OCI-LY3 (cell line): ENCODE measurements at regions not wholly inside any gene's neighbourhood (a gene's known extent, or its start where the extent isn't known, plus 50 kb on each side); places are given as distances from the start of the nearest gene placed in this dataset.

Experiments
- H2AFZ ChIP-seq: fragments of 200-600, 300-600 bp; shearing (Covaris generic); 2 replicates; pipeline ENCODE4 v1.6.0; 2014; ENCODE audit warnings: antibody characterized with exemption, low read depth, low read length
- H3K27ac ChIP-seq: fragments of 200-600, 300-600 bp; sonication (generic); 2 replicates; pipeline ENCODE4 v1.5.1; 2014; ENCODE audit warnings: mild to moderate bottlenecking, low read length, moderate library complexity, mixed read lengths
- H3K27me3 ChIP-seq: fragments of 200-600, 300-600 bp; sonication (generic); 2 replicates; pipeline ENCODE4 v1.6.1; 2014; ENCODE audit warnings: low read depth, low read length, mixed read lengths
- H3K36me3 ChIP-seq: fragments of 200-600, 300-600 bp; sonication (generic); replicated peaks from 2 replicates; pipeline ENCODE3; 2014; ENCODE audit warnings: low read depth, low read length, mixed read lengths
- H3K4me1 ChIP-seq: fragments of 300-600, 200-600 bp; sonication (generic); 2 replicates; pipeline ENCODE4 v1.6.1; 2014; ENCODE audit warnings: low read length, mixed read lengths
- H3K4me2 ChIP-seq: fragments of 200-600, 300-600 bp; sonication (generic); 2 replicates; pipeline ENCODE4 v1.6.1; 2014; ENCODE audit warnings: low read length, mixed read lengths
- H3K4me3 ChIP-seq: fragments of 300-600, 200-600 bp; sonication (generic); 2 replicates; pipeline ENCODE4 v1.5.1; 2014; ENCODE audit warnings: antibody characterized with exemption, mild to moderate bottlenecking, low read length, moderate library complexity
- H3K79me2 ChIP-seq: fragments of 300-600, 200-600 bp; shearing (Covaris generic); 2 replicates; pipeline ENCODE4 v1.6.1; 2014; ENCODE audit warnings: mild to moderate bottlenecking, low read length, mixed read lengths
- H3K9ac ChIP-seq: fragments of 300-600, 200-600 bp; shearing (Covaris generic); 2 replicates; pipeline ENCODE4 v1.6.0; 2014; ENCODE audit warnings: mild to moderate bottlenecking, low read length, moderate library complexity
- H3K9me3 ChIP-seq: fragments of 200-600, 300-600 bp; shearing (Covaris generic); 2 replicates; pipeline ENCODE4 v1.6.1; 2014; ENCODE audit warnings: low read length, mixed read lengths; ENCODE audit not compliant: insufficient read depth
- H4K20me1 ChIP-seq: fragments of 200-600, 300-600 bp; sonication (generic); 2 replicates; pipeline ENCODE4 v1.6.1; 2016; ENCODE audit warnings: low read length, mixed read lengths; ENCODE audit not compliant: insufficient read depth
- CTCF ChIP-seq: fragments of 200-600, 300-600 bp; sonication (generic); IDR thresholded peaks from 2 replicates; pipeline ENCODE4 v1.5.1; 2014; ENCODE audit warnings: antibody characterized with exemption, low read length, low read depth
- EZH2phosphoT487 ChIP-seq: fragments of 200-600 bp; shearing (Covaris generic); IDR thresholded peaks from 2 replicates; pipeline ENCODE4 v1.6.1; 2018; ENCODE audit warnings: antibody characterized with exemption, mixed run types, low read depth

- Histone ChIP-seq H2AFZ (no peak overlapping the region), H3K36me3 (no peaks in the 10 kb centered on the region), H4K20me1 (no peaks in the 10 kb centered on the region), H3K79me2 (no peaks in the 10 kb centered on the region), H3K27ac (no peak overlapping the region), H3K4me1 (no peaks in the 10 kb centered on the region), H3K9ac (no peak overlapping the region), H3K4me3 (no peak overlapping the region), H3K27me3 (no peaks in the 10 kb centered on the region), H3K9me3 (no peaks in the 10 kb centered on the region), H3K4me2 (no peak overlapping the region)
- TF ChIP-seq EZH2phosphoT487: no peak
- TF ChIP-seq CTCF: no peak
These were observed 145.3 kb downstream of the NOC3L start for GRCh38 chr10:94217411-94217810.

- TF ChIP-seq EZH2phosphoT487: no peak
- no peak for TF ChIP-seq CTCF
These were observed 144.1 kb downstream of the NOC3L start for GRCh38 chr10:94218493-94219183.

GRCh38 chr10:94219829-94220228, 142.9 kb downstream of the NOC3L start:
- Histone ChIP-seq H4K20me1 (no peaks in the 10 kb centered on the region), H3K4me3 (no peak overlapping the region), H3K9ac (no peak overlapping the region), H3K4me2 (no peak overlapping the region), H3K4me1 (no peaks in the 10 kb centered on the region), H3K27me3 (no peaks in the 10 kb centered on the region), H2AFZ (no peak overlapping the region), H3K27ac (no peak overlapping the region), H3K9me3 (no peaks in the 10 kb centered on the region), H3K79me2 (no peaks in the 10 kb centered on the region), H3K36me3 (no peaks in the 10 kb centered on the region)
- TF ChIP-seq CTCF (no peak), EZH2phosphoT487 (no peak)

More at GRCh38 chr10:94218493-94219183, 144.1 kb downstream of the NOC3L start:
- Histone ChIP-seq H3K4me1 (no peaks in the 10 kb centered on the region), H3K27ac (no peak overlapping the region), H3K4me3 (no peak overlapping the region), H3K27me3 (no peaks in the 10 kb centered on the region), H3K79me2 (no peaks in the 10 kb centered on the region), H2AFZ (no peak overlapping the region), H3K9me3 (no peaks in the 10 kb centered on the region), H3K9ac (no peak overlapping the region), H3K36me3 (no peaks in the 10 kb centered on the region), H3K4me2 (no peak overlapping the region), H4K20me1 (no peaks in the 10 kb centered on the region)

- Histone ChIP-seq H3K4me2 (no peak overlapping the region), H3K27me3 (no peaks in the 10 kb centered on the region), H3K9me3 (no peaks in the 10 kb centered on the region), H3K4me1 (no peaks in the 10 kb centered on the region), H3K9ac (no peak overlapping the region), H2AFZ (no peak overlapping the region), H3K27ac (no peak overlapping the region), H3K36me3 (no peaks in the 10 kb centered on the region), H3K4me3 (no peak overlapping the region), H3K79me2 (no peaks in the 10 kb centered on the region), H4K20me1 (no peaks in the 10 kb centered on the region)
- TF ChIP-seq EZH2phosphoT487 (no peak), CTCF (no peak)
These were observed 142.0 kb downstream of the NOC3L start for GRCh38 chr10:94220717-94221116.
